A549 (cell line): ENCODE measurements at regions not wholly inside any gene's neighbourhood (a gene's known extent, or its start where the extent isn't known, plus 50 kb on each side); places are given as distances from the start of the nearest gene placed in this dataset.

ENCODE experiments used
- ATAC-seq, 2 experiments: fragments of 200-7000 bp in 1 of 2; fragments of >200 bp in 1 of 2; cut with Nextera tagmentation in 1 of 2; cut with Tn5 transposase in 1 of 2; 3 replicates each; pipeline versions ENCODE4 v1.8.0 to v1.9.1; 2018 to 2020; ENCODE audit warnings: mild to moderate bottlenecking in 1 of 2, moderate library complexity in 1 of 2
- CTCF ChIA-PET: fragments of 300-600 bp; sonication (Branson Sonifier 250); formaldehyde crosslinking; extraction: SDS; loops from one replicate; lab custom pipeline; 2021; ENCODE audit warnings: antibody characterized with exemption, inconsistent platforms; lab: Yijun Ruan, JAX
- POLR2A ChIA-PET: fragments of 350-600 bp; formaldehyde crosslinking; extraction: SDS; loops from one replicate; lab custom pipeline; 2021; ENCODE audit warnings: antibody characterized with exemption, inconsistent platforms; lab: Yijun Ruan, JAX
- DNase-seq, 2 experiments: peaks; one replicate each; pipeline versions ENCODE4 v3.0.0 to v3.0.0-alpha.2; 2011 to 2016; ENCODE audit warnings: low read depth in 1 of 2, low spot score in 1 of 2
- FAIRE-seq: peaks from 2 replicates; lab custom pipeline; 2011; peaks lifted over from hg19 to GRCh38; lab: Jason Lieb, UNC
- H3K27ac ChIP-seq, 2 experiments: fragments of >200 bp; sonication (Bioruptor Twin); formaldehyde crosslinking; 3 replicates each; pipeline ENCODE4 v1.5.1; 2016 to 2017
- H3K4me1 ChIP-seq: fragments of >200 bp; sonication (Bioruptor Twin); formaldehyde crosslinking; 3 replicates; pipeline ENCODE4 v1.6.1; 2016
- H3K4me2 ChIP-seq: fragments of >200 bp; sonication (Bioruptor Twin); formaldehyde crosslinking; 3 replicates; pipeline ENCODE4 v1.6.1; 2016
- H3K4me3 ChIP-seq: fragments of >200 bp; sonication (Bioruptor Twin); formaldehyde crosslinking; 3 replicates; pipeline ENCODE4 v1.5.1; 2016
- H3K9me3 ChIP-seq: fragments of >200 bp; sonication (Bioruptor Twin); formaldehyde crosslinking; 3 replicates; pipeline ENCODE4 v1.6.1; 2016
- BHLHE40 ChIP-seq: IDR thresholded peaks from 2 replicates; pipeline ENCODE4 v1.6.1; 2012; ENCODE audit warnings: low read depth, low read length, inconsistent platforms
- CBX2 ChIP-seq: fragments of 200-600 bp; sonication (generic); IDR thresholded peaks from 2 replicates; pipeline ENCODE4 v1.6.1; 2016; ENCODE audit warnings: low read depth, mild to moderate bottlenecking, borderline replicate concordance
- CBX8 ChIP-seq: fragments of 200-600 bp; sonication (generic); IDR thresholded peaks from 2 replicates; pipeline ENCODE4 v1.6.1; 2016
- CHD4 ChIP-seq: fragments of 200-600 bp; sonication (generic); IDR thresholded peaks from 2 replicates; pipeline ENCODE4 v1.6.1; 2016; ENCODE audit warnings: antibody characterized with exemption, mild to moderate bottlenecking, borderline replicate concordance
- CTCF ChIP-seq: fragments of >200 bp; sonication (Bioruptor Twin); formaldehyde crosslinking; IDR thresholded peaks from 3 replicates; pipeline ENCODE4 v1.5.1; 2016
- EHF ChIP-seq: fragments of 250-450 bp; sonication (Bioruptor Pico); IDR thresholded peaks from 2 replicates; pipeline ENCODE4 v1.5.0; 2020; ENCODE audit warnings: mild to moderate bottlenecking
- EP300 ChIP-seq, 2 experiments: fragments of >200 bp; sonication (Bioruptor Twin); formaldehyde crosslinking; IDR thresholded peaks; 2 replicates in 1 of 2; 3 replicates in 1 of 2; pipeline ENCODE4 v1.6.1; 2016 to 2017
- ESRRA ChIP-seq: fragments of 150-350 bp; IDR thresholded peaks from 2 replicates; pipeline ENCODE4 v1.6.1; 2014; ENCODE audit warnings: mild to moderate bottlenecking, low read length, borderline replicate concordance
- FOSL2 ChIP-seq, 2 experiments: fragments of 450-650 bp in 1 of 2; fragments of >200 bp in 1 of 2; sonication (Bioruptor Twin) in 1 of 2; formaldehyde crosslinking; IDR thresholded peaks; 2 replicates each; pipeline versions ENCODE4 v1.5.0 to v1.6.1; 2016 to 2020; ENCODE audit warnings: mild to moderate bottlenecking in 1 of 2, moderate library complexity in 1 of 2
- GATA3 ChIP-seq: IDR thresholded peaks from 2 replicates; pipeline ENCODE4 v1.6.1; 2012; ENCODE audit warnings: borderline replicate concordance
- HMGXB4 ChIP-seq: fragments of 250-450 bp; sonication (Bioruptor Pico); IDR thresholded peaks from 2 replicates; pipeline ENCODE4 v1.5.0; 2021; ENCODE audit warnings: mild to moderate bottlenecking, moderate library complexity, borderline replicate concordance
- HOXB5 ChIP-seq: fragments of 250-450 bp; sonication (Bioruptor Pico); IDR thresholded peaks from 2 replicates; pipeline ENCODE4 v1.5.0; 2020; ENCODE audit warnings: mild to moderate bottlenecking, moderate library complexity
- KDM1A ChIP-seq: fragments of 200-600 bp; sonication (generic); IDR thresholded peaks from 2 replicates; pipeline ENCODE4 v1.6.1; 2016; ENCODE audit warnings: low read depth, mild to moderate bottlenecking
- KDM5A ChIP-seq: fragments of 200-600 bp; sonication (generic); IDR thresholded peaks from 2 replicates; pipeline ENCODE4 v1.6.1; 2016; ENCODE audit warnings: antibody characterized with exemption, mild to moderate bottlenecking
- MAFK ChIP-seq: fragments of 450-650 bp; IDR thresholded peaks from 2 replicates; pipeline ENCODE4 v1.6.1; 2014; ENCODE audit not compliant: partially characterized antibody
- MAX ChIP-seq: IDR thresholded peaks from 2 replicates; pipeline ENCODE4 v1.6.1; 2012
- PHF8 ChIP-seq: fragments of 200-600 bp; sonication (generic); IDR thresholded peaks from 2 replicates; pipeline ENCODE4 v1.6.1; 2016; ENCODE audit warnings: low read depth, mild to moderate bottlenecking, antibody characterized with exemption, moderate library complexity, borderline replicate concordance
- POLR2A ChIP-seq: IDR thresholded peaks from 2 replicates; pipeline ENCODE4 v1.6.1; 2012; ENCODE audit warnings: mild to moderate bottlenecking, low read length
- POLR2AphosphoS2 ChIP-seq: conservative IDR thresholded peaks from 2 replicates; pipeline ENCODE4 v1.6.1; 2012; ENCODE audit warnings: low read length, improper control_type of control experiment, inconsistent platforms
- RARB ChIP-seq: fragments of 250-450 bp; sonication (Bioruptor Pico); IDR thresholded peaks from 2 replicates; pipeline ENCODE4 v1.8.0; 2021; ENCODE audit warnings: mild to moderate bottlenecking, moderate library complexity
- SREBF2 ChIP-seq: fragments of 450-650 bp; IDR thresholded peaks from 2 replicates; pipeline ENCODE4 v1.6.1; 2014; ENCODE audit warnings: mild to moderate bottlenecking, moderate library complexity
- TFCP2L1 ChIP-seq: fragments of 250-450 bp; sonication (Bioruptor Pico); IDR thresholded peaks from 2 replicates; pipeline ENCODE4 v1.5.0; 2021; ENCODE audit warnings: mild to moderate bottlenecking
- ZC3H11A ChIP-seq: fragments of 450-650 bp; IDR thresholded peaks from 2 replicates; pipeline ENCODE4 v1.6.1; 2014; ENCODE audit warnings: antibody characterized with exemption, mild to moderate bottlenecking
- ZFP36 ChIP-seq: fragments of 450-650 bp; IDR thresholded peaks from 2 replicates; pipeline ENCODE4 v1.6.1; 2014; ENCODE audit warnings: borderline replicate concordance; ENCODE audit not compliant: partially characterized antibody
- ZNF302 ChIP-seq: fragments of 250-450 bp; sonication (Bioruptor Pico); IDR thresholded peaks from 2 replicates; pipeline ENCODE4 v1.9.0; 2021; ENCODE audit warnings: inconsistent platforms, mild to moderate bottlenecking, moderate library complexity
- ZSCAN20 ChIP-seq: fragments of 250-450 bp; sonication (Bioruptor Pico); IDR thresholded peaks from 2 replicates; pipeline ENCODE4 v1.8.0; 2022; ENCODE audit warnings: mild to moderate bottlenecking, moderate library complexity
- WGBS: methylation state at CpG from one replicate; pipeline ENCODE4 v1.1.6; 2017; ENCODE audit errors: missing lambda C conversion rate; 5-methylcytosine and 5-hydroxymethylcytosine counted together

- ATAC-seq = no peak
- WGBS = 0% methylated on average over 1 of the region's 1 CpG
These were observed 185.2 kb downstream of the CETN3 start for GRCh38 chr5:90224342-90224741.

DNA sequence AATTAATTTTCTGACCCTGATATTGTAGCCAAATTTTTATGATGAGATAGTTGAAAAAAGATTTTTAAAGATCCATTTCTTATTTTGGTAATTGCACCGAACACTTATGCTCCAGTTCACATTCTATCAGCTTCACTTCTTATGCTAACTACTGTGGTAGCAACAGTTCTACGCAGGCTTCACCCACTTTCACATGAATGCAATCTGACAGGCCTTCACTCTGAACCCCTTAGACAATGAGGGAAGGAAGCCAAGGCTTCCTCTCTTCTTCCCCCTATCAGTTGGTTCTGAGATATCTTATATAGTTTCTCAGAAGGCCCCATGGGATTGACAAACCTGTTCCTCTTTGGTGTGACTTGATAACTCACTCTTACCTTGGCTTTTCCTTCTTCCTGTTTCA lies 185.8 kb downstream of the CETN3 start:
- Histone ChIP-seq H3K9me3 (no peaks in the 10 kb centered on the region), H3K4me3 (no peak overlapping the region), H3K4me2 (no peak overlapping the region), H3K4me1 (no peaks in the 10 kb centered on the region), H3K27ac (no peak overlapping the region)
- FAIRE-seq (no peak), DNase-seq (no peak), ATAC-seq (no peak)
- TF ChIP-seq KDM1A = no peak
- no peak for TF ChIP-seq GATA3
- no peak for TF ChIP-seq RARB (CRISPR knock-in tag)
- TF ChIP-seq EP300 (IDR thresholded peaks at IDR 0.05) = no peak
- TF ChIP-seq KDM5A = no peak
- TF ChIP-seq ZNF302 (CRISPR knock-in tag) = no peak
- TF ChIP-seq MAFK = no peak
- no peak for TF ChIP-seq HOXB5
- CTCF ChIA-PET = no interaction called here
- WGBS = 32% methylated on average over 2 of the region's 2 CpGs
- POLR2A ChIA-PET = no interaction called here

More at GRCh38 chr5:90224342-90224741, 185.2 kb downstream of the CETN3 start:
- ChIA-PET POLR2A (no interaction called here), CTCF (no interaction called here)
- Histone ChIP-seq H3K4me1 (no peaks in the 10 kb centered on the region), H3K4me2 (no peak overlapping the region), H3K9me3 (no peaks in the 10 kb centered on the region), H3K4me3 (no peak overlapping the region), H3K27ac (no peak overlapping the region)
- FAIRE-seq (no peak), DNase-seq (no peak)
- TF ChIP-seq MAX (no peak), ZSCAN20 (CRISPR knock-in tag) (no peak), EHF (CRISPR knock-in tag) (no peak), SREBF2 (no peak), PHF8 (no peak), POLR2A (no peak), ZC3H11A (no peak), CTCF (no peak), ZFP36 (no peak), FOSL2 (IDR thresholded peaks at IDR 0.05) (no peak), FOSL2 (CRISPR knock-in tag; IDR thresholded peaks at IDR 0.05) (no peak), KDM1A (no peak), POLR2AphosphoS2 (no peak), CBX8 (no peak), HMGXB4 (no peak), TFCP2L1 (no peak), CHD4 (no peak), CBX2 (no peak), ESRRA (no peak), BHLHE40 (no peak)
